HL-60 (cell line): ENCODE measurements at regions not wholly inside any gene's neighbourhood (a gene's known extent, or its start where the extent isn't known, plus 50 kb on each side); places are given as distances from the start of the nearest gene placed in this dataset.

Experiments
- DNase-seq, 2 experiments: peaks; one replicate each; pipeline ENCODE4 v3.0.0-alpha.2; 2010 to 2020; ENCODE audit warnings: low read depth in 1 of 2, low spot score in 1 of 2
- H3K27ac ChIP-seq: fragments of 250-450 bp; sonication (Bioruptor Pico); replicated peaks from 2 replicates; pipeline ENCODE4 v1.5.1; 2020; ENCODE audit warnings: mild to moderate bottlenecking, moderate library complexity
- H3K27me3 ChIP-seq: fragments of 250-450 bp; sonication (Bioruptor Pico); 2 replicates; pipeline ENCODE4 v1.5.1; 2021; ENCODE audit warnings: mild to moderate bottlenecking, moderate library complexity; ENCODE audit not compliant: insufficient read depth, poor library complexity, severe bottlenecking
- H3K4me3 ChIP-seq: replicated peaks from 2 replicates; pipeline ENCODE4 v1.5.1; 2011; ENCODE audit warnings: mild to moderate bottlenecking, control low read depth, low read length; ENCODE audit not compliant: insufficient read depth
- CTCF ChIP-seq: IDR thresholded peaks from one replicate; pipeline ENCODE4 v1.5.1; 2011; ENCODE audit warnings: low read length, control low read depth, inconsistent platforms; ENCODE audit not compliant: insufficient read depth
- GABPA ChIP-seq: IDR thresholded peaks from 2 replicates; pipeline ENCODE4 v1.6.1; 2012; ENCODE audit warnings: low read depth
- POLR2AphosphoS5 ChIP-seq: IDR thresholded peaks from 2 replicates; pipeline ENCODE4 v1.6.1; 2012; ENCODE audit warnings: low read depth
- REST ChIP-seq: IDR thresholded peaks from 2 replicates; pipeline ENCODE4 v1.6.1; 2012; ENCODE audit warnings: low read depth; ENCODE audit not compliant: insufficient replicate concordance
- SPI1 ChIP-seq: IDR thresholded peaks from 2 replicates; pipeline ENCODE4 v1.6.1; 2012; ENCODE audit warnings: low read depth, mild to moderate bottlenecking, borderline replicate concordance

- DNase-seq = no peak
- Histone ChIP-seq H3K27ac (no peak overlapping the region), H3K4me3 (no peak overlapping the region), H3K27me3 (peaks cover 2% of the 10 kb centered on the region)
- TF ChIP-seq CTCF = no peak
Observed at GRCh38 chr15:79606831-79607355, 174.8 kb downstream of the MINAR1 start.

- no peak overlapping the region for H3K4me3 ChIP-seq
- peaks cover 2% of the 10 kb centered on the region for H3K27me3 ChIP-seq
- no peak overlapping the region for H3K27ac ChIP-seq
- DNase-seq = no peak
- TF ChIP-seq GABPA (no peak), POLR2AphosphoS5 (no peak), SPI1 (no peak), CTCF (no peak), REST (no peak)
Observed at GRCh38 chr15:79608066-79608864, 176.1 kb downstream of the MINAR1 start.

GRCh38 chr15:79609506-79609905, 177.4 kb downstream of the MINAR1 start:
- DNase-seq = no peak
- Histone ChIP-seq H3K27ac (no peak overlapping the region), H3K27me3 (no peaks in the 10 kb centered on the region), H3K4me3 (no peak overlapping the region)
- no peak for TF ChIP-seq CTCF
- TF ChIP-seq POLR2AphosphoS5 = no peak
- no peak for TF ChIP-seq SPI1
- no peak for TF ChIP-seq REST
- no peak for TF ChIP-seq GABPA

- H3K27ac ChIP-seq = no peak overlapping the region
- no peak for DNase-seq
- H3K27me3 ChIP-seq = no peaks in the 10 kb centered on the region
- TF ChIP-seq SPI1 (no peak), REST (no peak), GABPA (no peak), CTCF (no peak), POLR2AphosphoS5 (no peak)
- H3K4me3 ChIP-seq = no peak overlapping the region
Observed at GRCh38 chr15:79610021-79610420, 177.9 kb downstream of the MINAR1 start.
